HEK293 (cell line): ENCODE measurements at regions not wholly inside any gene's neighbourhood (a gene's known extent, or its start where the extent isn't known, plus 50 kb on each side); places are given as distances from the start of the nearest gene placed in this dataset.

Experiments
- BCL11A ChIP-seq: fragments of 450-650 bp; formaldehyde crosslinking; IDR thresholded peaks from 2 replicates; pipeline ENCODE4 v1.5.1; 2016; ENCODE audit warnings: low read depth, missing biosample characterization, missing genetic modification characterization
- KLF1 ChIP-seq: fragments of 450-650 bp; formaldehyde crosslinking; IDR thresholded peaks from 2 replicates; pipeline ENCODE4 v1.5.1; 2016; ENCODE audit warnings: missing biosample characterization, missing genetic modification characterization
- PRDM1 ChIP-seq: fragments of 450-650 bp; formaldehyde crosslinking; IDR thresholded peaks from 2 replicates; pipeline ENCODE4; 2016; ENCODE audit warnings: missing biosample characterization, missing genetic modification characterization
- SP3 ChIP-seq: fragments of 450-650 bp; formaldehyde crosslinking; IDR thresholded peaks from 2 replicates; pipeline ENCODE4 v1.5.1; 2016; ENCODE audit warnings: missing biosample characterization, missing genetic modification characterization
- ZNF223 ChIP-seq: fragments of 450-650 bp; formaldehyde crosslinking; IDR thresholded peaks from 2 replicates; pipeline ENCODE4 v1.5.1; 2016; ENCODE audit warnings: missing biosample characterization, missing genetic modification characterization
- ZNF23 ChIP-seq: fragments of 450-650 bp; formaldehyde crosslinking; IDR thresholded peaks from 2 replicates; pipeline ENCODE4 v1.5.1; 2016; ENCODE audit warnings: missing biosample characterization, missing genetic modification characterization, borderline replicate concordance
- ZNF302 ChIP-seq: fragments of 450-650 bp; formaldehyde crosslinking; IDR thresholded peaks from 2 replicates; pipeline ENCODE4 v1.5.1; 2016; ENCODE audit warnings: missing biosample characterization, missing genetic modification characterization, low read depth
- ZNF416 ChIP-seq: fragments of 450-650 bp; formaldehyde crosslinking; IDR thresholded peaks from 2 replicates; pipeline ENCODE4 v1.5.1; 2016; ENCODE audit warnings: missing biosample characterization, missing genetic modification characterization
- ZNF423 ChIP-seq: fragments of 450-650 bp; formaldehyde crosslinking; IDR thresholded peaks from 2 replicates; pipeline ENCODE4 v1.5.1; 2016; ENCODE audit warnings: missing biosample characterization, missing genetic modification characterization
- ZNF768 ChIP-seq: fragments of 450-650 bp; formaldehyde crosslinking; IDR thresholded peaks from 2 replicates; pipeline ENCODE4 v1.5.1; 2018; ENCODE audit warnings: missing biosample characterization, mild to moderate bottlenecking, missing genetic modification characterization
- ZNF777 ChIP-seq: fragments of 450-650 bp; formaldehyde crosslinking; IDR thresholded peaks from 2 replicates; pipeline ENCODE4 v1.5.1; 2017; ENCODE audit warnings: missing biosample characterization, missing genetic modification characterization, borderline replicate concordance
- TF ChIP-seq, protein P1 (sequence below): fragments of 450-650 bp; formaldehyde crosslinking; IDR thresholded peaks from 2 replicates; pipeline ENCODE4 v1.5.1; 2016; ENCODE audit warnings: missing biosample characterization, missing genetic modification characterization
- TF ChIP-seq, protein P2 (sequence below): fragments of 450-650 bp; formaldehyde crosslinking; IDR thresholded peaks from 2 replicates; pipeline ENCODE4 v1.5.1; 2016; ENCODE audit warnings: missing biosample characterization, missing genetic modification characterization

- TF ChIP-seq, protein P1, sequence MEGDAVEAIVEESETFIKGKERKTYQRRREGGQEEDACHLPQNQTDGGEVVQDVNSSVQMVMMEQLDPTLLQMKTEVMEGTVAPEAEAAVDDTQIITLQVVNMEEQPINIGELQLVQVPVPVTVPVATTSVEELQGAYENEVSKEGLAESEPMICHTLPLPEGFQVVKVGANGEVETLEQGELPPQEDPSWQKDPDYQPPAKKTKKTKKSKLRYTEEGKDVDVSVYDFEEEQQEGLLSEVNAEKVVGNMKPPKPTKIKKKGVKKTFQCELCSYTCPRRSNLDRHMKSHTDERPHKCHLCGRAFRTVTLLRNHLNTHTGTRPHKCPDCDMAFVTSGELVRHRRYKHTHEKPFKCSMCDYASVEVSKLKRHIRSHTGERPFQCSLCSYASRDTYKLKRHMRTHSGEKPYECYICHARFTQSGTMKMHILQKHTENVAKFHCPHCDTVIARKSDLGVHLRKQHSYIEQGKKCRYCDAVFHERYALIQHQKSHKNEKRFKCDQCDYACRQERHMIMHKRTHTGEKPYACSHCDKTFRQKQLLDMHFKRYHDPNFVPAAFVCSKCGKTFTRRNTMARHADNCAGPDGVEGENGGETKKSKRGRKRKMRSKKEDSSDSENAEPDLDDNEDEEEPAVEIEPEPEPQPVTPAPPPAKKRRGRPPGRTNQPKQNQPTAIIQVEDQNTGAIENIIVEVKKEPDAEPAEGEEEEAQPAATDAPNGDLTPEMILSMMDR (tag by site-specific recombination) = no peak
- TF ChIP-seq ZNF223 (tag by site-specific recombination) (no peak), ZNF302 (tag by site-specific recombination) (no peak), ZNF777 (tag by site-specific recombination) (no peak), SP3 (tag by site-specific recombination) (no peak), ZNF423 (no peak), PRDM1 (tag by site-specific recombination) (no peak), ZNF23 (tag by site-specific recombination) (no peak), BCL11A (no peak), ZNF416 (no peak), KLF1 (no peak), ZNF768 (tag by site-specific recombination) (no peak)
- TF ChIP-seq, protein P2, sequence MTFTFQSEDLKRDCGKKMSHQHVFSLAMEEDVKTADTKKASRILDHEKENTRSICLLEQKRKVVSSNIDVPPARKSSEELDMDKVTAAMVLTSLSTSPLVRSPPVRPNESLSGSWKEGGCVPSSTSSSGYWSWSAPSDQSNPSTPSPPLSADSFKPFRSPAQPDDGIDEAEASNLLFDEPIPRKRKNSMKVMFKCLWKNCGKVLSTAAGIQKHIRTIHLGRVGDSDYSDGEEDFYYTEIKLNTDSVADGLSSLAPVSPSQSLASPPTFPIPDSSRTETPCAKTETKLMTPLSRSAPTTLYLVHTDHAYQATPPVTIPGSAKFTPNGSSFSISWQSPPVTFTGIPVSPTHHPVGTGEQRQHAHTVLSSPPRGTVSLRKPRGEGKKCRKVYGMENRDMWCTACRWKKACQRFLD = no peak
Observed at GRCh38 chr16:58963479-58963878, 229.4 kb upstream of the GOT2 start.
